Neural crest cell (in vitro differentiated cells): ENCODE measurements at regions not wholly inside any gene's neighbourhood (a gene's known extent, or its start where the extent isn't known, plus 50 kb on each side); places are given as distances from the start of the nearest gene placed in this dataset.

Source experiments
- DNase-seq: peaks from one replicate; pipeline ENCODE4 v3.0.0; 2021; ENCODE audit warnings: low read depth, mixed read lengths, low spot score
- H3K27ac Mint-ChIP-seq: one replicate; pipeline ENCODE4 v1.8.0; 2021; ENCODE audit warnings: mild to moderate bottlenecking, mixed read lengths; ENCODE audit not compliant: unreplicated experiment
- H3K27me3 Mint-ChIP-seq: 2 replicates; pipeline ENCODE4 v1.8.0; 2021; ENCODE audit warnings: low read depth, mild to moderate bottlenecking, mixed read lengths
- H3K36me3 Mint-ChIP-seq: 2 replicates; pipeline ENCODE4 v1.8.0; 2021; ENCODE audit warnings: low read depth, mild to moderate bottlenecking, mixed read lengths
- H3K4me1 Mint-ChIP-seq: 2 replicates; pipeline ENCODE4 v1.8.0; 2021; ENCODE audit warnings: mixed read lengths
- H3K4me3 Mint-ChIP-seq: one replicate; pipeline ENCODE4 v1.8.0; 2021; ENCODE audit warnings: mild to moderate bottlenecking, mixed read lengths
- H3K9me3 Mint-ChIP-seq: 2 replicates; pipeline ENCODE4 v1.8.0; 2021; ENCODE audit warnings: mixed read lengths
- CTCF ChIP-seq: fragments of 200-600 bp; sonication (generic); conservative IDR thresholded peaks from 2 replicates; pipeline ENCODE4 v1.5.0; 2021; ENCODE audit warnings: antibody characterized with exemption, mild to moderate bottlenecking

- H3K36me3 Mint-ChIP-seq = no peaks in the 10 kb centered on the region
- H3K4me1 Mint-ChIP-seq = no peaks in the 10 kb centered on the region
- no peaks in the 10 kb centered on the region for H3K27me3 Mint-ChIP-seq
- no peaks in the 10 kb centered on the region for H3K9me3 Mint-ChIP-seq
- DNase-seq = no peak
- H3K27ac Mint-ChIP-seq = no peak overlapping the region
- TF ChIP-seq CTCF = peak; percentile 41
- H3K4me3 Mint-ChIP-seq = no peak overlapping the region
Measured at GRCh38 chr5:66436721-66437120, 159.5 kb upstream of the MAST4 start.

GRCh38 chr5:66438087-66438486 is 158.1 kb upstream of the MAST4 start:
- no peak overlapping the region for H3K4me3 Mint-ChIP-seq
- no peaks in the 10 kb centered on the region for H3K4me1 Mint-ChIP-seq
- TF ChIP-seq CTCF = no peak
- no peak overlapping the region for H3K27ac Mint-ChIP-seq
- no peaks in the 10 kb centered on the region for H3K27me3 Mint-ChIP-seq
- H3K36me3 Mint-ChIP-seq = no peaks in the 10 kb centered on the region
- H3K9me3 Mint-ChIP-seq = no peaks in the 10 kb centered on the region
- no peak for DNase-seq

GRCh38 chr5:66438696-66439095 is 157.5 kb upstream of the MAST4 start:
- Mint-ChIP-seq H3K4me1 (no peaks in the 10 kb centered on the region), H3K4me3 (no peak overlapping the region), H3K27ac (no peak overlapping the region), H3K36me3 (no peaks in the 10 kb centered on the region), H3K9me3 (no peaks in the 10 kb centered on the region), H3K27me3 (no peaks in the 10 kb centered on the region)
- DNase-seq = no peak
- no peak for TF ChIP-seq CTCF

GRCh38 chr5:66440202-66440680 is 156.0 kb upstream of the MAST4 start:
- Mint-ChIP-seq H3K4me3 (no peak overlapping the region), H3K36me3 (no peaks in the 10 kb centered on the region), H3K9me3 (no peaks in the 10 kb centered on the region), H3K27ac (no peak overlapping the region), H3K27me3 (no peaks in the 10 kb centered on the region), H3K4me1 (no peaks in the 10 kb centered on the region)
- TF ChIP-seq CTCF = no peak
- no peak for DNase-seq

- no peak for DNase-seq
- H3K27me3 Mint-ChIP-seq = no peaks in the 10 kb centered on the region
- no peaks in the 10 kb centered on the region for H3K4me1 Mint-ChIP-seq
- H3K36me3 Mint-ChIP-seq = no peaks in the 10 kb centered on the region
- H3K4me3 Mint-ChIP-seq = no peak overlapping the region
- no peak overlapping the region for H3K27ac Mint-ChIP-seq
- TF ChIP-seq CTCF = no peak
- H3K9me3 Mint-ChIP-seq = no peaks in the 10 kb centered on the region
Measured at GRCh38 chr5:66441351-66441750, 154.8 kb upstream of the MAST4 start.

GRCh38 chr5:66442951-66443445 is 153.2 kb upstream of the MAST4 start:
- H3K9me3 Mint-ChIP-seq = peaks cover 5% of the 10 kb centered on the region
- H3K27me3 Mint-ChIP-seq = no peaks in the 10 kb centered on the region
- no peak overlapping the region for H3K27ac Mint-ChIP-seq
- no peaks in the 10 kb centered on the region for H3K4me1 Mint-ChIP-seq
- TF ChIP-seq CTCF = no peak
- no peak for DNase-seq
- H3K4me3 Mint-ChIP-seq = no peak overlapping the region
- peaks cover 3% of the 10 kb centered on the region for H3K36me3 Mint-ChIP-seq
